ENCODE measurements at regions not wholly inside any gene's neighbourhood (a gene's known extent, or its start where the extent isn't known, plus 50 kb on each side); places are given as distances from the start of the nearest gene placed in this dataset.
A peak's percentile ranks its signal among the peaks of the same experiment; 100 is the strongest.
"Not testable (repeated sequence)": the region's sequence is repeated elsewhere in the genome, so short reads cannot be mapped to it uniquely, and the experiment has no call there.

GRCh38 chr4:57351731-57352130 lies 241.5 kb upstream of the IGFBP7 start:
- no peaks in the 10 kb centered on the region for H3K9me3 ChIP-seq (replicated peaks)
- H3K4me1 ChIP-seq, result no peaks in the 10 kb centered on the region
- H3K27me3 ChIP-seq, result no peaks in the 10 kb centered on the region
- no peaks in the 10 kb centered on the region for H3K36me3 ChIP-seq
- no peak overlapping the region for H3K4me3 ChIP-seq
- no peak overlapping the region for H3K27ac ChIP-seq
- no peak for DNase-seq

- Histone ChIP-seq H3K27ac (no peak overlapping the region), H3K36me3 (no peaks in the 10 kb centered on the region), H3K4me1 (no peaks in the 10 kb centered on the region), H3K4me3 (no peak overlapping the region), H3K27me3 (no peaks in the 10 kb centered on the region), H3K9me3 (replicated peaks) (no peaks in the 10 kb centered on the region)
- DNase-seq, result no peak
Observed at GRCh38 chr4:57344296-57344695, 234.1 kb upstream of the IGFBP7 start.

- no peak for DNase-seq
- H3K4me1 ChIP-seq, result no peaks in the 10 kb centered on the region
- no peak overlapping the region for H3K27ac ChIP-seq
- H3K27me3 ChIP-seq, result no peaks in the 10 kb centered on the region
- H3K9me3 ChIP-seq (replicated peaks), result no peaks in the 10 kb centered on the region
- H3K36me3 ChIP-seq, result no peaks in the 10 kb centered on the region
- no peak overlapping the region for H3K4me3 ChIP-seq
Observed at GRCh38 chr4:57342411-57342810, 232.2 kb upstream of the IGFBP7 start.

GRCh38 chr4:57338861-57339260 lies 228.7 kb upstream of the IGFBP7 start:
- not testable (repeated sequence) for H3K27ac ChIP-seq; H3K9me3 ChIP-seq (replicated peaks); H3K4me1 ChIP-seq; DNase-seq; H3K36me3 ChIP-seq; H3K4me3 ChIP-seq; H3K27me3 ChIP-seq

- Histone ChIP-seq H3K27ac (no peak overlapping the region), H3K9me3 (replicated peaks) (no peaks in the 10 kb centered on the region), H3K36me3 (no peaks in the 10 kb centered on the region), H3K27me3 (0 out of 2 replicates have a peak, but pooled peaks cover 2% of the 10 kb centered on the region), H3K4me1 (no peaks in the 10 kb centered on the region), H3K4me3 (no peak overlapping the region)
- no peak for DNase-seq
Observed at GRCh38 chr4:57333684-57334083, 223.5 kb upstream of the IGFBP7 start.

- no peaks in the 10 kb centered on the region for H3K4me1 ChIP-seq
- no peak overlapping the region for H3K27ac ChIP-seq
- H3K27me3 ChIP-seq, result 0 out of 2 replicates have a peak, but pooled peaks cover 2% of the 10 kb centered on the region
- no peak for DNase-seq
- H3K4me3 ChIP-seq, result no peak overlapping the region
- H3K36me3 ChIP-seq, result no peaks in the 10 kb centered on the region
- no peaks in the 10 kb centered on the region for H3K9me3 ChIP-seq (replicated peaks)
Observed at GRCh38 chr4:57331959-57332358, 221.8 kb upstream of the IGFBP7 start.

- H3K27ac ChIP-seq, result no peak overlapping the region
- 0 out of 2 replicates have a peak, but pooled peaks cover 1% of the 10 kb centered on the region for H3K27me3 ChIP-seq
- DNase-seq, result no peak
- no peaks in the 10 kb centered on the region for H3K4me1 ChIP-seq
- no peaks in the 10 kb centered on the region for H3K36me3 ChIP-seq
- H3K4me3 ChIP-seq, result no peak overlapping the region
- H3K9me3 ChIP-seq (replicated peaks), result no peaks in the 10 kb centered on the region
Observed at GRCh38 chr4:57329279-57329678, 219.1 kb upstream of the IGFBP7 start.

- no peak for DNase-seq
- no peak overlapping the region for H3K27ac ChIP-seq
- no peaks in the 10 kb centered on the region for H3K9me3 ChIP-seq (replicated peaks)
- H3K4me1 ChIP-seq, result peaks cover 9% of the 10 kb centered on the region
- H3K36me3 ChIP-seq, result no peaks in the 10 kb centered on the region
- no peaks in the 10 kb centered on the region for H3K27me3 ChIP-seq
- H3K4me3 ChIP-seq, result no peak overlapping the region
Observed at GRCh38 chr4:57324673-57325307, 214.6 kb upstream of the IGFBP7 start.

- Histone ChIP-seq H3K27ac (no peak overlapping the region), H3K4me1 (peaks cover 9% of the 10 kb centered on the region), H3K36me3 (no peaks in the 10 kb centered on the region), H3K27me3 (no peaks in the 10 kb centered on the region), H3K4me3 (no peak overlapping the region), H3K9me3 (replicated peaks) (no peaks in the 10 kb centered on the region)
- peak; percentile 43 to 60 for DNase-seq
Observed at GRCh38 chr4:57320849-57321248, 210.7 kb upstream of the IGFBP7 start.

- no peaks in the 10 kb centered on the region for H3K36me3 ChIP-seq
- peaks cover 9% of the 10 kb centered on the region for H3K4me1 ChIP-seq
- no peak overlapping the region for H3K4me3 ChIP-seq
- no peaks in the 10 kb centered on the region for H3K27me3 ChIP-seq
- H3K9me3 ChIP-seq (replicated peaks), result no peaks in the 10 kb centered on the region
- H3K27ac ChIP-seq, result no peak overlapping the region
- no peak for DNase-seq
Observed at GRCh38 chr4:57320217-57320616, 210.0 kb upstream of the IGFBP7 start.

- H3K27me3 ChIP-seq, result no peaks in the 10 kb centered on the region
- H3K27ac ChIP-seq, result no peak overlapping the region
- no peak overlapping the region for H3K4me3 ChIP-seq
- no peaks in the 10 kb centered on the region for H3K36me3 ChIP-seq
- H3K4me1 ChIP-seq, result peaks cover 9% of the 10 kb centered on the region
- no peaks in the 10 kb centered on the region for H3K9me3 ChIP-seq (replicated peaks)
- DNase-seq, result no peak
Observed at GRCh38 chr4:57318703-57319102, 208.5 kb upstream of the IGFBP7 start.

- no peaks in the 10 kb centered on the region for H3K9me3 ChIP-seq (replicated peaks)
- DNase-seq, result peak in 1 of 2 experiments; percentile 26
- H3K27me3 ChIP-seq, result no peaks in the 10 kb centered on the region
- H3K36me3 ChIP-seq, result no peaks in the 10 kb centered on the region
- no peak overlapping the region for H3K4me3 ChIP-seq
- H3K4me1 ChIP-seq, result no peaks in the 10 kb centered on the region
- H3K27ac ChIP-seq, result no peak overlapping the region
Observed at GRCh38 chr4:57314636-57315035, 204.5 kb upstream of the IGFBP7 start.

- H3K4me3 ChIP-seq, result no peak overlapping the region
- H3K27me3 ChIP-seq, result no peaks in the 10 kb centered on the region
- H3K9me3 ChIP-seq (replicated peaks), result no peaks in the 10 kb centered on the region
- H3K4me1 ChIP-seq, result no peaks in the 10 kb centered on the region
- H3K27ac ChIP-seq, result no peak overlapping the region
- H3K36me3 ChIP-seq, result no peaks in the 10 kb centered on the region
- no peak for DNase-seq
Observed at GRCh38 chr4:57312296-57312695, 202.1 kb upstream of the IGFBP7 start.

GRCh38 chr4:57309658-57310057 lies 199.5 kb upstream of the IGFBP7 start:
- H3K4me1 ChIP-seq, result no peaks in the 10 kb centered on the region
- H3K9me3 ChIP-seq (replicated peaks), result no peaks in the 10 kb centered on the region
- H3K4me3 ChIP-seq, result no peak overlapping the region
- DNase-seq, result no peak
- H3K36me3 ChIP-seq, result no peaks in the 10 kb centered on the region
- H3K27ac ChIP-seq, result no peak overlapping the region
- no peaks in the 10 kb centered on the region for H3K27me3 ChIP-seq

GRCh38 chr4:57308301-57308700 lies 198.1 kb upstream of the IGFBP7 start:
- no peaks in the 10 kb centered on the region for H3K4me1 ChIP-seq
- no peaks in the 10 kb centered on the region for H3K36me3 ChIP-seq
- H3K27ac ChIP-seq, result no peak overlapping the region
- no peak overlapping the region for H3K4me3 ChIP-seq
- DNase-seq, result no peak
- no peaks in the 10 kb centered on the region for H3K9me3 ChIP-seq (replicated peaks)
- H3K27me3 ChIP-seq, result no peaks in the 10 kb centered on the region

- no peaks in the 10 kb centered on the region for H3K4me1 ChIP-seq
- no peaks in the 10 kb centered on the region for H3K27me3 ChIP-seq
- DNase-seq, result no peak
- no peaks in the 10 kb centered on the region for H3K36me3 ChIP-seq
- no peak overlapping the region for H3K27ac ChIP-seq
- H3K9me3 ChIP-seq (replicated peaks), result no peaks in the 10 kb centered on the region
- H3K4me3 ChIP-seq, result no peak overlapping the region
Observed at GRCh38 chr4:57305836-57306235, 195.7 kb upstream of the IGFBP7 start.
